HPDE6-E6E7 (cell line): ENCODE measurements at regions not wholly inside any gene's neighbourhood (a gene's known extent, or its start where the extent isn't known, plus 50 kb on each side); places are given as distances from the start of the nearest gene placed in this dataset.
"Not testable (repeated sequence)": the region's sequence is repeated elsewhere in the genome, so short reads cannot be mapped to it uniquely, and the experiment has no call there.

ENCODE experiments used
- DNase-seq: peaks from one replicate; pipeline ENCODE4 v3.0.0; 2011; ENCODE audit warnings: missing footprints; ENCODE audit errors: extremely low spot score

GRCh38 chr2:155546721-155547555 lies 785.6 kb downstream of the NR4A2 start:
- DNase-seq: no peak

GRCh38 chr2:155539028-155539427 lies 793.5 kb downstream of the NR4A2 start:
- DNase-seq: not testable (repeated sequence)

GRCh38 chr2:155528034-155528433 lies 804.5 kb downstream of the NR4A2 start:
- no peak for DNase-seq

- no peak for DNase-seq
These were observed 807.3 kb downstream of the NR4A2 start for GRCh38 chr2:155525199-155525598.

GRCh38 chr2:155519529-155520130 lies 812.9 kb downstream of the NR4A2 start:
- DNase-seq: no peak

GRCh38 chr2:155518094-155518493 lies 814.4 kb downstream of the NR4A2 start:
- DNase-seq: no peak

- no peak for DNase-seq
These were observed 815.2 kb downstream of the NR4A2 start for GRCh38 chr2:155517362-155517761.

- DNase-seq: no peak
These were observed 814.8 kb downstream of the KCNJ3 start for GRCh38 chr2:155513248-155513647.

GRCh38 chr2:155502766-155503165 lies 804.3 kb downstream of the KCNJ3 start:
- DNase-seq: no peak

GRCh38 chr2:155498106-155498505 lies 799.6 kb downstream of the KCNJ3 start:
- DNase-seq: no peak

- DNase-seq: no peak
These were observed 796.2 kb downstream of the KCNJ3 start for GRCh38 chr2:155494744-155495143.

- peak; percentile 2 for DNase-seq
These were observed 786.8 kb downstream of the KCNJ3 start for GRCh38 chr2:155485141-155485842.

GRCh38 chr2:155481141-155481540 lies 782.6 kb downstream of the KCNJ3 start:
- no peak for DNase-seq

- not testable (repeated sequence) for DNase-seq
These were observed 773.5 kb downstream of the KCNJ3 start for GRCh38 chr2:155472018-155472417.

- no peak for DNase-seq
These were observed 757.7 kb downstream of the KCNJ3 start for GRCh38 chr2:155456222-155456621.

GRCh38 chr2:155442755-155443372 lies 744.4 kb downstream of the KCNJ3 start:
- peak; percentile 39 for DNase-seq

GRCh38 chr2:155442088-155442487 lies 743.6 kb downstream of the KCNJ3 start:
- no peak for DNase-seq

GRCh38 chr2:155431004-155431507 lies 732.6 kb downstream of the KCNJ3 start:
- DNase-seq: no peak

GRCh38 chr2:155427470-155427869 lies 729.0 kb downstream of the KCNJ3 start:
- DNase-seq: no peak

- no peak for DNase-seq
These were observed 726.0 kb downstream of the KCNJ3 start for GRCh38 chr2:155424518-155424917.

- no peak for DNase-seq
These were observed 720.3 kb downstream of the KCNJ3 start for GRCh38 chr2:155418753-155419152.

GRCh38 chr2:155412598-155412997 lies 714.1 kb downstream of the KCNJ3 start:
- no peak for DNase-seq
